ENCODE measurements at regions not wholly inside any gene's neighbourhood (a gene's known extent, or its start where the extent isn't known, plus 50 kb on each side); places are given as distances from the start of the nearest gene placed in this dataset.

- in situ Hi-C loops (cut with HindIII; ENCODE audit: low sequenced_read_pairs), result no loop called here
Measured at GRCh38 chr20:24761220-24762065, 187.6 kb upstream of the CST7 start.

GRCh38 chr20:24762371-24762770, 186.7 kb upstream of the CST7 start:
- in situ Hi-C loops (cut with HindIII; ENCODE audit: low sequenced_read_pairs), result no loop called here

- in situ Hi-C loops (cut with HindIII; ENCODE audit: low sequenced_read_pairs), result no loop called here
Measured at GRCh38 chr20:24762791-24763350, 186.2 kb upstream of the CST7 start.

GRCh38 chr20:24763386-24764026, 185.6 kb upstream of the CST7 start:
- in situ Hi-C loops (cut with HindIII; ENCODE audit: low sequenced_read_pairs), result no loop called here

- in situ Hi-C loops (cut with HindIII; ENCODE audit: low sequenced_read_pairs), result no loop called here
Measured at GRCh38 chr20:24764027-24764793, 184.9 kb upstream of the CST7 start.

- in situ Hi-C loops (cut with HindIII; ENCODE audit: low sequenced_read_pairs), result no loop called here
Measured at GRCh38 chr20:24764794-24765202, 184.3 kb upstream of the CST7 start.

GRCh38 chr20:24765316-24766142, 183.5 kb upstream of the CST7 start:
- in situ Hi-C loops (cut with HindIII; ENCODE audit: low sequenced_read_pairs), result no loop called here

GRCh38 chr20:24766143-24766527, 182.9 kb upstream of the CST7 start:
- in situ Hi-C loops (cut with HindIII; ENCODE audit: low sequenced_read_pairs), result no loop called here

GRCh38 chr20:24766826-24767622, 182.0 kb upstream of the CST7 start:
- in situ Hi-C loops (cut with HindIII; ENCODE audit: low sequenced_read_pairs), result no loop called here

GRCh38 chr20:24767623-24768100, 181.4 kb upstream of the CST7 start:
- in situ Hi-C loops (cut with HindIII; ENCODE audit: low sequenced_read_pairs), result no loop called here

GRCh38 chr20:24768201-24768636, 180.8 kb upstream of the CST7 start:
- in situ Hi-C loops (cut with HindIII; ENCODE audit: low sequenced_read_pairs), result no loop called here

- in situ Hi-C loops (cut with HindIII; ENCODE audit: low sequenced_read_pairs), result no loop called here
Measured at GRCh38 chr20:24768713-24769601, 180.1 kb upstream of the CST7 start.

- in situ Hi-C loops (cut with HindIII; ENCODE audit: low sequenced_read_pairs), result no loop called here
Measured at GRCh38 chr20:24769878-24770627, 179.0 kb upstream of the CST7 start.

GRCh38 chr20:24770628-24771541, 178.2 kb upstream of the CST7 start:
- in situ Hi-C loops (cut with HindIII; ENCODE audit: low sequenced_read_pairs), result no loop called here

- in situ Hi-C loops (cut with HindIII; ENCODE audit: low sequenced_read_pairs), result no loop called here
Measured at GRCh38 chr20:24771542-24772061, 177.5 kb upstream of the CST7 start.

GRCh38 chr20:24772667-24773066, 176.4 kb upstream of the CST7 start:
- in situ Hi-C loops (cut with HindIII; ENCODE audit: low sequenced_read_pairs), result no loop called here

Measured in endothelial cell of hepatic sinusoid (primary cell).